ENCODE measurements at regions not wholly inside any gene's neighbourhood (a gene's known extent, or its start where the extent isn't known, plus 50 kb on each side); places are given as distances from the start of the nearest gene placed in this dataset.

GRCh38 chr4:137664046-137664387 lies 131.7 kb upstream of the PCDH18 start:
- DNase-seq (ENCODE audit: low spot score), result no peak
- in situ Hi-C loops (cut with HindIII; ENCODE audit: low sequenced_read_pairs), result no loop called here

- in situ Hi-C loops (cut with HindIII; ENCODE audit: low sequenced_read_pairs), result no loop called here
Observed at GRCh38 chr4:137663251-137664045, 131.2 kb upstream of the PCDH18 start.

GRCh38 chr4:137661693-137662092 lies 129.4 kb upstream of the PCDH18 start:
- in situ Hi-C loops (cut with HindIII; ENCODE audit: low sequenced_read_pairs), result no loop called here
- no peak for DNase-seq (ENCODE audit: low spot score)

More at GRCh38 chr4:137663251-137664045, 131.2 kb upstream of the PCDH18 start:
- no peak for DNase-seq (ENCODE audit: low spot score)

- no peak for DNase-seq (ENCODE audit: low spot score)
- in situ Hi-C loops (cut with HindIII; ENCODE audit: low sequenced_read_pairs), result no loop called here
Observed at GRCh38 chr4:137660211-137660610, 127.9 kb upstream of the PCDH18 start.

GRCh38 chr4:137659431-137659830 lies 127.1 kb upstream of the PCDH18 start:
- in situ Hi-C loops (cut with HindIII; ENCODE audit: low sequenced_read_pairs), result no loop called here
- no peak for DNase-seq (ENCODE audit: low spot score)

GRCh38 chr4:137656661-137657060 lies 124.4 kb upstream of the PCDH18 start:
- in situ Hi-C loops (cut with HindIII; ENCODE audit: low sequenced_read_pairs), result no loop called here

GRCh38 chr4:137655302-137655701 lies 123.0 kb upstream of the PCDH18 start:
- no peak for DNase-seq (ENCODE audit: low spot score)
- in situ Hi-C loops (cut with HindIII; ENCODE audit: low sequenced_read_pairs), result no loop called here

More at GRCh38 chr4:137656661-137657060, 124.4 kb upstream of the PCDH18 start:
- DNase-seq (ENCODE audit: low spot score), result no peak

- DNase-seq (ENCODE audit: low spot score), result no peak
- in situ Hi-C loops (cut with HindIII; ENCODE audit: low sequenced_read_pairs), result no loop called here
Observed at GRCh38 chr4:137651128-137651527, 118.8 kb upstream of the PCDH18 start.

- no peak for DNase-seq (ENCODE audit: low spot score)
- in situ Hi-C loops (cut with HindIII; ENCODE audit: low sequenced_read_pairs), result no loop called here
Observed at GRCh38 chr4:137649711-137650450, 117.6 kb upstream of the PCDH18 start.

GRCh38 chr4:137648531-137648930 lies 116.2 kb upstream of the PCDH18 start:
- no peak for DNase-seq (ENCODE audit: low spot score)
- in situ Hi-C loops (cut with HindIII; ENCODE audit: low sequenced_read_pairs), result no loop called here

GRCh38 chr4:137647375-137647774 lies 115.1 kb upstream of the PCDH18 start:
- in situ Hi-C loops (cut with HindIII; ENCODE audit: low sequenced_read_pairs), result no loop called here
- no peak for DNase-seq (ENCODE audit: low spot score)

- no peak for DNase-seq (ENCODE audit: low spot score)
- in situ Hi-C loops (cut with HindIII; ENCODE audit: low sequenced_read_pairs), result no loop called here
Observed at GRCh38 chr4:137644201-137644600, 111.9 kb upstream of the PCDH18 start.

GRCh38 chr4:137641544-137641943 lies 109.2 kb upstream of the PCDH18 start:
- in situ Hi-C loops (cut with HindIII; ENCODE audit: low sequenced_read_pairs), result no loop called here

GRCh38 chr4:137640838-137641158 lies 108.5 kb upstream of the PCDH18 start:
- no peak for DNase-seq (ENCODE audit: low spot score)
- in situ Hi-C loops (cut with HindIII; ENCODE audit: low sequenced_read_pairs), result no loop called here

More at GRCh38 chr4:137641544-137641943, 109.2 kb upstream of the PCDH18 start:
- DNase-seq (ENCODE audit: low spot score), result no peak

- in situ Hi-C loops (cut with HindIII; ENCODE audit: low sequenced_read_pairs), result no loop called here
- DNase-seq (ENCODE audit: low spot score), result no peak
Observed at GRCh38 chr4:137640156-137640837, 108.0 kb upstream of the PCDH18 start.

- DNase-seq (ENCODE audit: low spot score), result no peak
- in situ Hi-C loops (cut with HindIII; ENCODE audit: low sequenced_read_pairs), result no loop called here
Observed at GRCh38 chr4:137638934-137639333, 106.6 kb upstream of the PCDH18 start.

- DNase-seq (ENCODE audit: low spot score), result no peak
- in situ Hi-C loops (cut with HindIII; ENCODE audit: low sequenced_read_pairs), result no loop called here
Observed at GRCh38 chr4:137635601-137636000, 103.3 kb upstream of the PCDH18 start.

GRCh38 chr4:137635108-137635507 lies 102.8 kb upstream of the PCDH18 start:
- DNase-seq (ENCODE audit: low spot score), result no peak
- in situ Hi-C loops (cut with HindIII; ENCODE audit: low sequenced_read_pairs), result no loop called here

- DNase-seq (ENCODE audit: low spot score), result no peak
- in situ Hi-C loops (cut with HindIII; ENCODE audit: low sequenced_read_pairs), result no loop called here
Observed at GRCh38 chr4:137632842-137633241, 100.5 kb upstream of the PCDH18 start.

- DNase-seq (ENCODE audit: low spot score), result no peak
- in situ Hi-C loops (cut with HindIII; ENCODE audit: low sequenced_read_pairs), result no loop called here
Observed at GRCh38 chr4:137631605-137632004, 99.3 kb upstream of the PCDH18 start.

All from G401 (cell line).